HCT116 (cell line): ENCODE measurements at regions not wholly inside any gene's neighbourhood (a gene's known extent, or its start where the extent isn't known, plus 50 kb on each side); places are given as distances from the start of the nearest gene placed in this dataset.

ENCODE experiments used
- ATAC-seq: fragments of 200-7000 bp; cut with Tn5 transposase; 2 replicates; pipeline ENCODE4 v1.9.1; 2020; ENCODE audit warnings: mild to moderate bottlenecking, moderate library complexity
- BruUV-seq: library from RNA; stranded (reverse); fragments of 400-500 nt; replicated peaks from 2 replicates; lab custom pipeline; 2021; lab: Mats Ljungman, UMichigan
- CTCF ChIA-PET: fragments of 300-600 bp; sonication (Branson Sonifier 250); formaldehyde crosslinking; loops from one replicate; lab custom pipeline; 2021; ENCODE audit warnings: antibody characterized with exemption; lab: Charles Lee
- POLR2A ChIA-PET: fragments of 300-600, 350-600 bp; sonication (Branson Sonifier 250); formaldehyde crosslinking; loops from one replicate; lab custom pipeline; 2021; ENCODE audit warnings: antibody characterized with exemption; lab: Charles Lee
- RAD21 ChIA-PET, 2 experiments: fragments of 300-600 bp; sonication (Branson Sonifier 250); formaldehyde crosslinking; loops; one replicate each; lab custom pipeline; 2023; ENCODE audit warnings: low total read pairs in 2 of 2; ENCODE audit not compliant: uncharacterized antibody in 2 of 2, unreplicated experiment in 2 of 2, low non-redundant PET in 1 of 2; lab: Charles Lee
- DNase-seq: peaks from one replicate; pipeline ENCODE4 v3.0.0-alpha.2; 2010; ENCODE audit warnings: low read depth, low spot score
- H2AFZ ChIP-seq: fragments of 200-600 bp; shearing (Covaris generic), sonication (generic); 2 replicates; pipeline ENCODE4 v1.6.1; 2017; ENCODE audit warnings: low read depth, mixed run types, mixed read lengths, antibody characterized with exemption, low read length; ENCODE audit not compliant: poor library complexity, severe bottlenecking
- H3K27ac ChIP-seq: 2 replicates; pipeline ENCODE4 v1.5.1; 2012; ENCODE audit warnings: low read depth, low read length
- H3K27me3 ChIP-seq: fragments of 200-600 bp; sonication (generic); 2 replicates; pipeline ENCODE4 v1.6.1; 2016; ENCODE audit warnings: mixed run types, low read length, mixed read lengths; ENCODE audit not compliant: insufficient read depth
- H3K36me3 ChIP-seq, 2 experiments: fragments of 200-500 bp in 1 of 2; fragments of 200-600 bp in 1 of 2; sonication (Bioruptor generic) in 1 of 2; sonication (generic) in 1 of 2; 2 replicates each; pipeline versions ENCODE4 v1.5.1 to v1.6.1; 2014 to 2016; ENCODE audit warnings: low read length in 2 of 2, inconsistent platforms in 1 of 2, mixed read lengths in 1 of 2, mixed run types in 1 of 2; ENCODE audit not compliant: insufficient read depth in 2 of 2, control insufficient read depth in 1 of 2
- H3K4me1 ChIP-seq, 2 experiments: fragments of 200-600 bp in 1 of 2; sonication (generic) in 1 of 2; 2 replicates each; pipeline versions ENCODE4 v1.5.1 to v1.6.1; 2012 to 2017; ENCODE audit warnings: low read length in 2 of 2, inconsistent platforms in 1 of 2, mild to moderate bottlenecking in 1 of 2, mixed read lengths in 1 of 2, mixed run types in 1 of 2, moderate library complexity in 1 of 2; ENCODE audit not compliant: insufficient read depth in 2 of 2, control insufficient read depth in 1 of 2
- H3K4me2 ChIP-seq: fragments of 200-600 bp; sonication (generic); 2 replicates; pipeline ENCODE4 v1.6.1; 2017; ENCODE audit warnings: mixed run types, low read length, mixed read lengths
- H3K4me3 ChIP-seq, 2 experiments: fragments of 200-600 bp in 1 of 2; sonication (generic) in 1 of 2; replicated peaks in 1 of 2; 2 replicates each; pipeline ENCODE4 v1.5.1; 2011 to 2016; ENCODE audit warnings: low read length in 2 of 2, control low read depth in 1 of 2, low read depth in 1 of 2, mild to moderate bottlenecking in 1 of 2, mixed read lengths in 1 of 2, mixed run types in 1 of 2
- H3K79me2 ChIP-seq: fragments of 200-600 bp; sonication (generic); 2 replicates; pipeline ENCODE4 v1.6.1; 2017; ENCODE audit warnings: mild to moderate bottlenecking, mixed run types, low read length, moderate library complexity, mixed read lengths; ENCODE audit not compliant: insufficient read depth
- H3K9ac ChIP-seq: fragments of 200-600 bp; sonication (generic); 2 replicates; pipeline ENCODE4 v1.6.1; 2016; ENCODE audit warnings: low read length, mixed read lengths
- H3K9me2 ChIP-seq: fragments of 200-600 bp; sonication (generic), shearing (Covaris generic); 2 replicates; pipeline ENCODE4 v1.6.1; 2017; ENCODE audit warnings: mixed run types, mild to moderate bottlenecking, moderate library complexity; ENCODE audit not compliant: insufficient read depth
- H3K9me3 ChIP-seq, 2 experiments: fragments of 200-500 bp in 1 of 2; fragments of 200-600 bp in 1 of 2; sonication (Bioruptor generic) in 1 of 2; sonication (generic) in 1 of 2; 2 replicates each; pipeline ENCODE4 v1.6.1; 2014 to 2017; ENCODE audit warnings: low read length in 2 of 2, mixed read lengths in 2 of 2, inconsistent platforms in 1 of 2, low read depth in 1 of 2, mild to moderate bottlenecking in 1 of 2, mixed run types in 1 of 2, moderate library complexity in 1 of 2; ENCODE audit not compliant: control insufficient read depth in 1 of 2, insufficient read depth in 1 of 2
- H4K20me1 ChIP-seq: fragments of 200-600 bp; sonication (generic), shearing (Covaris generic); 2 replicates; pipeline ENCODE4 v1.6.1; 2017; ENCODE audit warnings: mixed run types, mild to moderate bottlenecking, moderate library complexity; ENCODE audit not compliant: insufficient read depth
- CBX3 ChIP-seq: IDR thresholded peaks from 2 replicates; pipeline ENCODE4 v1.6.1; 2012; ENCODE audit warnings: low read depth
- CEBPB ChIP-seq: IDR thresholded peaks from 2 replicates; pipeline ENCODE4 v1.6.1; 2012; ENCODE audit warnings: low read depth
- EGR1 ChIP-seq: IDR thresholded peaks from 2 replicates; pipeline ENCODE4 v1.6.1; 2012; ENCODE audit warnings: low read depth
- EZH2 ChIP-seq: fragments of 200-600 bp; sonication (generic); IDR thresholded peaks from 2 replicates; pipeline ENCODE4 v1.6.1; 2017; ENCODE audit warnings: antibody characterized with exemption, mixed run types
- EZH2phosphoT487 ChIP-seq: fragments of 200-600 bp; IDR thresholded peaks from 2 replicates; pipeline ENCODE4 v1.6.1; 2018; ENCODE audit warnings: antibody characterized with exemption, borderline replicate concordance
- FOSL1 ChIP-seq: IDR thresholded peaks from 2 replicates; pipeline ENCODE4 v1.6.1; 2012; ENCODE audit warnings: low read depth
- JUND ChIP-seq: IDR thresholded peaks from 2 replicates; pipeline ENCODE4 v1.6.1; 2012
- RAD21 ChIP-seq: IDR thresholded peaks from 2 replicates; pipeline ENCODE4 v1.6.1; 2012; ENCODE audit warnings: low read depth, mild to moderate bottlenecking
- SP1 ChIP-seq: IDR thresholded peaks from 2 replicates; pipeline ENCODE4 v1.6.1; 2012; ENCODE audit warnings: low read depth
- SRF ChIP-seq: IDR thresholded peaks from 2 replicates; pipeline ENCODE4 v1.6.1; 2012; ENCODE audit warnings: low read depth
- ZBTB33 ChIP-seq: IDR thresholded peaks from 2 replicates; pipeline ENCODE4 v1.6.1; 2011; ENCODE audit warnings: mild to moderate bottlenecking, low read length, moderate library complexity; ENCODE audit not compliant: insufficient replicate concordance; ENCODE audit errors: extremely low read depth
- ZFX ChIP-seq: fragments of 450-650 bp; IDR thresholded peaks from 2 replicates; pipeline ENCODE4 v1.6.1; 2017
- ZNF274 ChIP-seq: fragments of 200-500 bp; sonication (Bioruptor generic); IDR thresholded peaks from 2 replicates; pipeline ENCODE4 v1.6.1; 2014; ENCODE audit warnings: mild to moderate bottlenecking, low read depth, low read length, inconsistent platforms
- intact Hi-C: fragments of 100-400 bp; cut with micrococcal nuclease; formaldehyde crosslinking; loops from 2 replicates; pipeline ENCODE4 v1.10.0; 2022
- TF ChIP-seq, protein P1 (sequence below), 3 experiments: fragments of 200-600 bp in 1 of 3; sonication (generic) in 1 of 3; IDR thresholded peaks in 2 of 3; conservative IDR thresholded peaks in 1 of 3; 2 replicates each; pipeline ENCODE4 v1.5.1; 2012 to 2017; ENCODE audit warnings: low read depth in 2 of 3, low read length in 2 of 3, antibody characterized with exemption in 1 of 3, borderline replicate concordance in 1 of 3, control low read depth in 1 of 3, mild to moderate bottlenecking in 1 of 3, mixed read lengths in 1 of 3, mixed run types in 1 of 3, moderate library complexity in 1 of 3; ENCODE audit not compliant: insufficient read depth in 1 of 3
- TF ChIP-seq, protein P2 (sequence below): IDR thresholded peaks from 2 replicates; pipeline ENCODE4 v1.6.1; 2012
- TF ChIP-seq, protein P3 (sequence below): IDR thresholded peaks from 2 replicates; pipeline ENCODE4 v1.6.1; 2012; ENCODE audit warnings: low read depth

DNA sequence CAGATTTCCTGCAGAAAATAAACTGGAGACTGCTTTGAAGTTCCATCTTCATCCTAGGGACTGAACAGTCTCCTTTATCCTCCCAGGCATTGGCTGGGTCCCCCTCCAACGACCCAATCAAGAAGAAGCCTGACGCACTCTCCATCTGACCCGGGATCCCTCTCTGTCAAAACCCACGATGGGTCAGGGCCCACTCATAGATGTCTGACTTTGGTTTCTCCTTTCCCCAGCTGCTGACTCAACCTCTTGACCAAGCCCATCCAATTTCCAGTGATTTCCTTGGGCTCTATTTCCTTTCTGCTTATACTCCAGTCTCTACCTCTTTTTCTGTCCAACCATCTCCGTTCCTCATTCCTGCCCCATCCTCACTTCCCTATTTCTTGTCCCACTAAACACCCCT is 189.7 kb downstream of the MIAT start:
- no peaks in the 10 kb centered on the region for H3K4me1 ChIP-seq
- no peaks in the 10 kb centered on the region for H4K20me1 ChIP-seq
- no peaks in the 10 kb centered on the region for H3K79me2 ChIP-seq
- CTCF ChIA-PET, result no interaction called here
- peaks cover 73% of the 10 kb centered on the region for H3K27me3 ChIP-seq
- no peak overlapping the region for H3K27ac ChIP-seq
- H3K4me2 ChIP-seq, result no peak overlapping the region
- ATAC-seq (no peak), DNase-seq (no peak)
- no peak overlapping the region for H2AFZ ChIP-seq
- TF ChIP-seq ZFX (no peak), EGR1 (no peak), FOSL1 (no peak), ZBTB33 (no peak), CBX3 (no peak), SP1 (no peak), ZNF274 (no peak), CEBPB (no peak), SRF (no peak), EZH2 (no peak)
- intact Hi-C loops, result no loop called here
- BruUV-seq, result no TSS peak
- no peak overlapping the region for H3K9ac ChIP-seq
- H3K4me3 ChIP-seq, result no peak overlapping the region
- POLR2A ChIA-PET, result no interaction called here
- no peaks in the 10 kb centered on the region for H3K9me3 ChIP-seq
- H3K9me2 ChIP-seq, result no peaks in the 10 kb centered on the region
- H3K36me3 ChIP-seq, result no peaks in the 10 kb centered on the region
- RAD21 ChIA-PET, result no interaction called here

DNA sequence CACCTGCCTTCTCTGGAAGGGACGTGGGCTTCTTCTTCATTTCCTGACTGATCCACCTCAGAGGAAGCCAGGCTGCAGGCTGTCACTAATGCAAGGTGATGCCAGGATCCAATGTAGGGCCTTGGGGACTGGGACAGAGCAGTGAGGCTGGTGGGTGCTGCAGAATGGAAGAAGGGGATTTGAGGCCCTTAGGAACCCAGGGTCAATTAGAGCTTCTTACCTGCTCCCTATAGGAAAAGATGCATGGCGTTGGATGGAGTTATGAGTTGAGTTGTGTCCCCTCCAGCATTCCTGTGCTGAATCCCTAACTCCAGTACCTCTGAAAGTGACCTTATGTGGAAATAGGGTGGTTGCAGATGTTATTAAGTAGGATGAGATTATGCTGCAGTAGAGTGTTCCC is 190.4 kb downstream of the MIAT start:
- no peak overlapping the region for H3K27ac ChIP-seq
- POLR2A ChIA-PET, result no interaction called here
- intact Hi-C loops, result no loop called here
- H3K79me2 ChIP-seq, result no peaks in the 10 kb centered on the region
- H3K4me3 ChIP-seq, result no peak overlapping the region
- TF ChIP-seq SRF (no peak), EZH2phosphoT487 (no peak), JUND (no peak), RAD21 (no peak)
- TF ChIP-seq, protein P1, sequence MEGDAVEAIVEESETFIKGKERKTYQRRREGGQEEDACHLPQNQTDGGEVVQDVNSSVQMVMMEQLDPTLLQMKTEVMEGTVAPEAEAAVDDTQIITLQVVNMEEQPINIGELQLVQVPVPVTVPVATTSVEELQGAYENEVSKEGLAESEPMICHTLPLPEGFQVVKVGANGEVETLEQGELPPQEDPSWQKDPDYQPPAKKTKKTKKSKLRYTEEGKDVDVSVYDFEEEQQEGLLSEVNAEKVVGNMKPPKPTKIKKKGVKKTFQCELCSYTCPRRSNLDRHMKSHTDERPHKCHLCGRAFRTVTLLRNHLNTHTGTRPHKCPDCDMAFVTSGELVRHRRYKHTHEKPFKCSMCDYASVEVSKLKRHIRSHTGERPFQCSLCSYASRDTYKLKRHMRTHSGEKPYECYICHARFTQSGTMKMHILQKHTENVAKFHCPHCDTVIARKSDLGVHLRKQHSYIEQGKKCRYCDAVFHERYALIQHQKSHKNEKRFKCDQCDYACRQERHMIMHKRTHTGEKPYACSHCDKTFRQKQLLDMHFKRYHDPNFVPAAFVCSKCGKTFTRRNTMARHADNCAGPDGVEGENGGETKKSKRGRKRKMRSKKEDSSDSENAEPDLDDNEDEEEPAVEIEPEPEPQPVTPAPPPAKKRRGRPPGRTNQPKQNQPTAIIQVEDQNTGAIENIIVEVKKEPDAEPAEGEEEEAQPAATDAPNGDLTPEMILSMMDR (IDR thresholded peaks at IDR 0.05 in 2 of 3, conservative IDR thresholded peaks at IDR 0.05 in 1 of 3; ENCODE audit: borderline replicate concordance in 1 of 3, insufficient read depth in 1 of 3, low read depth in 2 of 3, low read length in 2 of 3), result no peak
- TF ChIP-seq, protein P2, sequence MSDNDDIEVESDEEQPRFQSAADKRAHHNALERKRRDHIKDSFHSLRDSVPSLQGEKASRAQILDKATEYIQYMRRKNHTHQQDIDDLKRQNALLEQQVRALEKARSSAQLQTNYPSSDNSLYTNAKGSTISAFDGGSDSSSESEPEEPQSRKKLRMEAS, result no peak
- TF ChIP-seq, protein P3, sequence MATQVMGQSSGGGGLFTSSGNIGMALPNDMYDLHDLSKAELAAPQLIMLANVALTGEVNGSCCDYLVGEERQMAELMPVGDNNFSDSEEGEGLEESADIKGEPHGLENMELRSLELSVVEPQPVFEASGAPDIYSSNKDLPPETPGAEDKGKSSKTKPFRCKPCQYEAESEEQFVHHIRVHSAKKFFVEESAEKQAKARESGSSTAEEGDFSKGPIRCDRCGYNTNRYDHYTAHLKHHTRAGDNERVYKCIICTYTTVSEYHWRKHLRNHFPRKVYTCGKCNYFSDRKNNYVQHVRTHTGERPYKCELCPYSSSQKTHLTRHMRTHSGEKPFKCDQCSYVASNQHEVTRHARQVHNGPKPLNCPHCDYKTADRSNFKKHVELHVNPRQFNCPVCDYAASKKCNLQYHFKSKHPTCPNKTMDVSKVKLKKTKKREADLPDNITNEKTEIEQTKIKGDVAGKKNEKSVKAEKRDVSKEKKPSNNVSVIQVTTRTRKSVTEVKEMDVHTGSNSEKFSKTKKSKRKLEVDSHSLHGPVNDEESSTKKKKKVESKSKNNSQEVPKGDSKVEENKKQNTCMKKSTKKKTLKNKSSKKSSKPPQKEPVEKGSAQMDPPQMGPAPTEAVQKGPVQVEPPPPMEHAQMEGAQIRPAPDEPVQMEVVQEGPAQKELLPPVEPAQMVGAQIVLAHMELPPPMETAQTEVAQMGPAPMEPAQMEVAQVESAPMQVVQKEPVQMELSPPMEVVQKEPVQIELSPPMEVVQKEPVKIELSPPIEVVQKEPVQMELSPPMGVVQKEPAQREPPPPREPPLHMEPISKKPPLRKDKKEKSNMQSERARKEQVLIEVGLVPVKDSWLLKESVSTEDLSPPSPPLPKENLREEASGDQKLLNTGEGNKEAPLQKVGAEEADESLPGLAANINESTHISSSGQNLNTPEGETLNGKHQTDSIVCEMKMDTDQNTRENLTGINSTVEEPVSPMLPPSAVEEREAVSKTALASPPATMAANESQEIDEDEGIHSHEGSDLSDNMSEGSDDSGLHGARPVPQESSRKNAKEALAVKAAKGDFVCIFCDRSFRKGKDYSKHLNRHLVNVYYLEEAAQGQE, result no peak
- TF ChIP-seq, all 23 proteins: peak for 0
- BruUV-seq, result no TSS peak
- H3K9me2 ChIP-seq, result no peaks in the 10 kb centered on the region
- no peaks in the 10 kb centered on the region for H3K36me3 ChIP-seq
- no peaks in the 10 kb centered on the region for H3K9me3 ChIP-seq
- H3K9ac ChIP-seq, result no peak overlapping the region
- DNase-seq (no peak), ATAC-seq (no peak)
- H4K20me1 ChIP-seq, result no peaks in the 10 kb centered on the region
- H3K4me1 ChIP-seq, result no peaks in the 10 kb centered on the region
- ChIA-PET RAD21 (no interaction called here), CTCF (no interaction called here)
- H2AFZ ChIP-seq, result no peak overlapping the region
- no peak overlapping the region for H3K4me2 ChIP-seq
- peaks cover 68% of the 10 kb centered on the region for H3K27me3 ChIP-seq
